ENCODE measurements at regions not wholly inside any gene's neighbourhood (a gene's known extent, or its start where the extent isn't known, plus 50 kb on each side); places are given as distances from the start of the nearest gene placed in this dataset.

DNA sequence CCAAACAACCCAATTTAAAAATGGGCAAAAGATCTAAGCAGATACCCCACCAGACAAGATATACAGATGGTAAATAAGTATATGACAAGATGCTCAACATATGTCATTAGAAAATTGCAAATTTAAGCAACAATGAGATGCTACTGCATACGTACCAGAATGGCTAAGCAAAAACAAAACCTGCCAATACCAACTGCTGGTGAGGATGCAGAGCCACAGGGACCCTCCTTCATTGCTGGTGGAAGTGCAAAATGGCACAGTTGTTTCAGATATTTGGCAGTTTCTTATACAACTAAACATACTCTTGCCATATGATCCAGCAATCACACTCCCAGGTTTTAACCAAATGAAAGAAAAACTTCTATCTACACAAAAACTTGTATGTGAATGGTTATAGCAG, 178.9 kb downstream of the BARX1 start (continued):
- TF ChIP-seq, protein P1, sequence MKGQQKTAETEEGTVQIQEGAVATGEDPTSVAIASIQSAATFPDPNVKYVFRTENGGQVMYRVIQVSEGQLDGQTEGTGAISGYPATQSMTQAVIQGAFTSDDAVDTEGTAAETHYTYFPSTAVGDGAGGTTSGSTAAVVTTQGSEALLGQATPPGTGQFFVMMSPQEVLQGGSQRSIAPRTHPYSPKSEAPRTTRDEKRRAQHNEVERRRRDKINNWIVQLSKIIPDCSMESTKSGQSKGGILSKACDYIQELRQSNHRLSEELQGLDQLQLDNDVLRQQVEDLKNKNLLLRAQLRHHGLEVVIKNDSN (CRISPR knock-in tag; IDR thresholded peaks at IDR 0.05): no peak
- TF ChIP-seq ZNF133 (CRISPR knock-in tag; IDR thresholded peaks at IDR 0.05) (no peak), NCOA1 (IDR thresholded peaks at IDR 0.05; ENCODE audit: low read depth) (no peak), KLF16 (IDR thresholded peaks at IDR 0.05) (no peak), NCOR1 (IDR thresholded peaks at IDR 0.05) (no peak)
- TF ChIP-seq, protein P2, sequence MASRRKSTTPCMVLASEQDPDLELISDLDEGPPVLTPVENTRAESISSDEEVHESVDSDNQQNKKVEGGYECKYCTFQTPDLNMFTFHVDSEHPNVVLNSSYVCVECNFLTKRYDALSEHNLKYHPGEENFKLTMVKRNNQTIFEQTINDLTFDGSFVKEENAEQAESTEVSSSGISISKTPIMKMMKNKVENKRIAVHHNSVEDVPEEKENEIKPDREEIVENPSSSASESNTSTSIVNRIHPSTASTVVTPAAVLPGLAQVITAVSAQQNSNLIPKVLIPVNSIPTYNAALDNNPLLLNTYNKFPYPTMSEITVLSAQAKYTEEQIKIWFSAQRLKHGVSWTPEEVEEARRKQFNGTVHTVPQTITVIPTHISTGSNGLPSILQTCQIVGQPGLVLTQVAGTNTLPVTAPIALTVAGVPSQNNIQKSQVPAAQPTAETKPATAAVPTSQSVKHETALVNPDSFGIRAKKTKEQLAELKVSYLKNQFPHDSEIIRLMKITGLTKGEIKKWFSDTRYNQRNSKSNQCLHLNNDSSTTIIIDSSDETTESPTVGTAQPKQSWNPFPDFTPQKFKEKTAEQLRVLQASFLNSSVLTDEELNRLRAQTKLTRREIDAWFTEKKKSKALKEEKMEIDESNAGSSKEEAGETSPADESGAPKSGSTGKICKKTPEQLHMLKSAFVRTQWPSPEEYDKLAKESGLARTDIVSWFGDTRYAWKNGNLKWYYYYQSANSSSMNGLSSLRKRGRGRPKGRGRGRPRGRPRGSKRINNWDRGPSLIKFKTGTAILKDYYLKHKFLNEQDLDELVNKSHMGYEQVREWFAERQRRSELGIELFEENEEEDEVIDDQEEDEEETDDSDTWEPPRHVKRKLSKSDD (conservative IDR thresholded peaks at IDR 0.05; ENCODE audit: low read length): no peak

DNA sequence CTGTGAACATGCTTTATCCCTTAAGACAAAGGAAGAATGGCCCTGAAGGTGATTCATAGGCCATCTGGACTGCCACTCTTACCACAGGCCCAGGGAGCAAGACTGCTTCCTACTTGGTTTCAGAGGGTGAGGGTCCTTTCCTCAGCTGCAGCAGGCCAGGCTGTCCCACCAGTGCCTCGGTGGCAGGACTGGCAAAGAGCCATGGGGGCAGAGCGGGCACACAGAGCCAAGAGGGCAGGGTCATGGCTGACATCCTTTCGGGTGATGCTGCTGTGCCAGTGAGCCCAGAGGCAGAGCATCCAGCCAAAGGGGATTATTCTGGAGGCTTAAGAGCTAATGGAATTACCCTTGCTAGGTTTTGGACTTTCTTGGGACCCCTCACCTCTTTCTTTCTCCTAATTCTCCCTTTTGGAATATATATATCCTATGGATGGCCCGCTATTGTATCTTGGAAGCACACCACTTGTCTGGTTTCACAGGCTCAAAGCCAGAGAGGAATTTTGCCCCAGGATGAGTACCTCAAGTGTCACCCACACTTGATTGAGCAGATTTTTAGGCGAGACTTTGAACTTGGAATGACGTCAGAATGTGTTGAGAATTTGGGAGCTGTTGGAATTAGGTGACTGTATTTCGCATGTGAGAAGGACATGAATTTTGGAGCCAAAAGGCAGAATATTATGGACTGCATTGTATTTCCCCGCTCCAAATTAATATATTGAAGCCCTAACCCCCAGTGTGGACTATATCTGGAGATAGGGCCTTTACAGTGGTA, 180.6 kb downstream of the BARX1 start:
- H3K36me3 ChIP-seq (ENCODE audit: control insufficient read depth, insufficient read depth, low read length): no peaks in the 10 kb centered on the region
- no peaks in the 10 kb centered on the region for H4K20me1 ChIP-seq (replicated peaks; ENCODE audit: control insufficient read depth, insufficient read depth, low read length)
- H3K27ac ChIP-seq (ENCODE audit: extremely low read depth, low read depth, low read length): no peak overlapping the region
- 7% methylated on average over 8 of the region's 8 CpGs for WGBS (ENCODE audit: insufficient coverage, low coverage, missing lambda C conversion rate)
- H3K79me2 ChIP-seq (ENCODE audit: control insufficient read depth, insufficient read depth, low read length): no peaks in the 10 kb centered on the region
- H3K4me3 ChIP-seq: no peak overlapping the region
- intact Hi-C loops (cut with micrococcal nuclease): no loop called here
- no peak overlapping the region for H3K4me2 ChIP-seq (ENCODE audit: insufficient read depth, low read length)
- H2AFZ ChIP-seq (ENCODE audit: low read depth, low read length): no peak overlapping the region
- ChIA-PET CTCF (ENCODE audit: low intra/inter-chr PET ratio) (no interaction called here), POLR2A (no interaction called here)
- ATAC-seq (no peak), DNase-seq (ENCODE audit: extremely low read depth in 1 of 4, low spot score in 3 of 4) (no peak), FAIRE-seq (no peak)
- TF ChIP-seq KDM1A (IDR thresholded peaks at IDR 0.05) (no peak), U2AF1 (optimal IDR thresholded peaks at IDR 0.05; ENCODE audit: low read depth, low read length) (no peak), GATA2 (CRISPR knock-in tag; IDR thresholded peaks at IDR 0.05) (no peak), ATF7 (IDR thresholded peaks at IDR 0.05) (no peak), MAFF (IDR thresholded peaks at IDR 0.05; ENCODE audit: low read length) (no peak)
- TF ChIP-seq, protein P3, sequence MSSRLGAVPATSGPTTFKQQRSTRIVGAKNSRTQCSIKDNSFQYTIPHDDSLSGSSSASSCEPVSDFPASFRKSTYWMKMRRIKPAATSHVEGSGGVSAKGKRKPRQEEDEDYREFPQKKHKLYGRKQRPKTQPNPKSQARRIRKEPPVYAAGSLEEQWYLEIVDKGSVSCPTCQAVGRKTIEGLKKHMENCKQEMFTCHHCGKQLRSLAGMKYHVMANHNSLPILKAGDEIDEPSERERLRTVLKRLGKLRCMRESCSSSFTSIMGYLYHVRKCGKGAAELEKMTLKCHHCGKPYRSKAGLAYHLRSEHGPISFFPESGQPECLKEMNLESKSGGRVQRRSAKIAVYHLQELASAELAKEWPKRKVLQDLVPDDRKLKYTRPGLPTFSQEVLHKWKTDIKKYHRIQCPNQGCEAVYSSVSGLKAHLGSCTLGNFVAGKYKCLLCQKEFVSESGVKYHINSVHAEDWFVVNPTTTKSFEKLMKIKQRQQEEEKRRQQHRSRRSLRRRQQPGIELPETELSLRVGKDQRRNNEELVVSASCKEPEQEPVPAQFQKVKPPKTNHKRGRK (tag; IDR thresholded peaks at IDR 0.05): no peak
- in situ Hi-C loops (cut with MboI): no loop called here
- H3K9me3 ChIP-seq (replicated peaks; ENCODE audit: control insufficient read depth, insufficient read depth, low read depth, low read length): no peaks in the 10 kb centered on the region
- H3K9me1 ChIP-seq (ENCODE audit: control insufficient read depth, insufficient read depth, low read length): no peaks in the 10 kb centered on the region
- H3K9ac ChIP-seq (ENCODE audit: insufficient read depth in 1 of 2, low read depth in 2 of 2, low read length in 2 of 2): no peak overlapping the region
- peaks cover 0 to 4% of the 10 kb centered on the region in 2 experiments; a peak in 1 of 5 replicates for H3K4me1 ChIP-seq (replicated peaks in 1 of 2; ENCODE audit: control insufficient read depth in 2 of 2, insufficient read depth in 2 of 2, low read length in 2 of 2)
- BruUV-seq (replicated peaks): no TSS peak
- H3K27me3 ChIP-seq (ENCODE audit: control insufficient read depth in 2 of 2, insufficient read depth in 2 of 2, low read length in 2 of 2): peaks cover 6 to 11% of the 10 kb centered on the region in 2 experiments; a peak in 4 of 5 replicates
